CD4-positive, alpha-beta T cell (primary cell): ENCODE measurements at regions not wholly inside any gene's neighbourhood (a gene's known extent, or its start where the extent isn't known, plus 50 kb on each side); places are given as distances from the start of the nearest gene placed in this dataset.

ENCODE experiments used
- ATAC-seq: fragments of 200-7000 bp; cut with Tn5 transposase; one replicate; pipeline ENCODE4 v1.10.0; 2022; ENCODE audit warnings: mild to moderate bottlenecking; ENCODE audit not compliant: poor library complexity
- CTCF ChIA-PET: fragments of 350-600 bp; sonication (Branson Sonifier 250); formaldehyde crosslinking; loops from one replicate; lab custom pipeline; 2021; ENCODE audit warnings: antibody characterized with exemption, inconsistent platforms; lab: Charles Lee
- POLR2A ChIA-PET: fragments of 350-600 bp; sonication (Branson Sonifier 250); formaldehyde crosslinking; loops from one replicate; lab custom pipeline; 2021; ENCODE audit warnings: antibody characterized with exemption, inconsistent platforms; lab: Charles Lee
- DNase-seq, 14 experiments: peaks; one replicate each; pipeline ENCODE4 v3.0.0-alpha.2; 2013 to 2020; ENCODE audit warnings: mixed read lengths in 2 of 14
- H3K27ac ChIP-seq, 2 donors: one replicate each; pipeline versions ENCODE4 v1.5.1 to v1.7.0; 2013; ENCODE audit warnings: low read length in 2 of 2, low read depth in 1 of 2, mild to moderate bottlenecking in 1 of 2
- H3K27me3 ChIP-seq, 2 experiments: 1 replicate in 1 of 2; 2 replicates in 1 of 2; pipeline versions ENCODE4 v1.6.1 to v1.7.0; 2013; ENCODE audit warnings: low read length in 2 of 2, control low read depth in 1 of 2, mild to moderate bottlenecking in 1 of 2, moderate library complexity in 1 of 2; ENCODE audit not compliant: insufficient read depth in 2 of 2, control insufficient read depth in 1 of 2
- H3K36me3 ChIP-seq: one replicate; pipeline ENCODE4 v1.6.1; 2013; ENCODE audit warnings: low read length, control low read depth; ENCODE audit not compliant: insufficient read depth
- H3K4me1 ChIP-seq: one replicate; pipeline ENCODE4 v1.6.1; 2013; ENCODE audit warnings: low read length, control low read depth; ENCODE audit not compliant: insufficient read depth
- H3K4me3 ChIP-seq: one replicate; pipeline ENCODE4 v1.5.1; 2013; ENCODE audit warnings: mild to moderate bottlenecking, low read length, moderate library complexity
- H3K9me3 ChIP-seq, 2 experiments: 1 replicate in 1 of 2; 2 replicates in 1 of 2; pipeline versions ENCODE4 v1.6.1 to v1.7.0; 2013; ENCODE audit warnings: low read length in 2 of 2, mild to moderate bottlenecking in 2 of 2, control low read depth in 1 of 2, moderate library complexity in 1 of 2; ENCODE audit not compliant: control insufficient read depth in 1 of 2, insufficient read depth in 1 of 2
- H3K27ac Mint-ChIP-seq: one replicate; pipeline ENCODE4 v1.8.0; 2020; ENCODE audit warnings: mixed read lengths
- H3K27me3 Mint-ChIP-seq: one replicate; pipeline ENCODE4 v1.8.0; 2021; ENCODE audit warnings: mixed read lengths
- H3K36me3 Mint-ChIP-seq: one replicate; pipeline ENCODE4 v1.8.0; 2021; ENCODE audit warnings: low read depth, mixed read lengths
- H3K4me1 Mint-ChIP-seq: one replicate; pipeline ENCODE4 v1.8.0; 2021; ENCODE audit warnings: low read depth, mixed read lengths
- H3K4me3 Mint-ChIP-seq: one replicate; pipeline ENCODE4 v1.8.0; 2020; ENCODE audit warnings: mild to moderate bottlenecking, mixed read lengths
- H3K9me3 Mint-ChIP-seq: one replicate; pipeline ENCODE4 v1.8.0; 2020; ENCODE audit warnings: mixed read lengths
- intact Hi-C, 2 experiments: fragments of 100-400 bp; cut with DNase I in 1 of 2; cut with micrococcal nuclease in 1 of 2; formaldehyde crosslinking; loops; one replicate each; pipeline versions ENCODE4 v1.15.1 to v1.9.0; 2023 to 2025; cut with DNase I, micrococcal nuclease
- TF ChIP-seq, protein P1 (sequence below): fragments of 200-600 bp; IDR thresholded peaks from one replicate; pipeline ENCODE4 v1.8.0; 2022; ENCODE audit warnings: antibody characterized with exemption, mild to moderate bottlenecking

DNA sequence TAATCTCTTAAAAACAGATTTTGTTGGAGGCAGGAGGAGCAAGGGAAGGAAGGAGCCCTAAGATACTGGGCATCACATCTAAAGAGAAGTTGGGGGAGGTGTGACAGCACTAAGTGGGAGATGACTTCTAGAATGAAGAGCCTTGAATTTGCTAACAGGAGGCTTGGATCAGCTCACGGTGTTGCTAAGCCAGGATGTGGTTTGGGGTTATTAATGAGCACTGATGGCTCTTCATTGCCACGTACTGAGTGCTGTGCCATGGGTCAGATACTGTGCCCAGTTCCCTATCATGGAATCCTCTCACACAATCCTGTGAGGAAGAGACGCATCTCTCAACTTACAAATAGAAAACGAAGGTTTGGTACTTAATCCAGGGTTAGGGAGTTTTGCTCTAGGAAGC, 78.5 kb downstream of the C7orf25 start:
- no peaks in the 10 kb centered on the region for H3K36me3 ChIP-seq
- H3K36me3 Mint-ChIP-seq: no peaks in the 10 kb centered on the region
- H3K27me3 Mint-ChIP-seq: peaks cover 29% of the 10 kb centered on the region
- no peaks in the 10 kb centered on the region for H3K27me3 ChIP-seq
- H3K4me3 Mint-ChIP-seq: no peak overlapping the region
- no peaks in the 10 kb centered on the region for H3K4me1 Mint-ChIP-seq
- DNase-seq (no peak), ATAC-seq (no peak)
- no peaks in the 10 kb centered on the region for H3K4me1 ChIP-seq
- H3K9me3 Mint-ChIP-seq: no peaks in the 10 kb centered on the region
- no peak overlapping the region for H3K27ac Mint-ChIP-seq
- no peaks in the 10 kb centered on the region for H3K9me3 ChIP-seq
- H3K27ac ChIP-seq: no peak overlapping the region
- no peak overlapping the region for H3K4me3 ChIP-seq
- intact Hi-C loops: no loop called here
- TF ChIP-seq, protein P1, sequence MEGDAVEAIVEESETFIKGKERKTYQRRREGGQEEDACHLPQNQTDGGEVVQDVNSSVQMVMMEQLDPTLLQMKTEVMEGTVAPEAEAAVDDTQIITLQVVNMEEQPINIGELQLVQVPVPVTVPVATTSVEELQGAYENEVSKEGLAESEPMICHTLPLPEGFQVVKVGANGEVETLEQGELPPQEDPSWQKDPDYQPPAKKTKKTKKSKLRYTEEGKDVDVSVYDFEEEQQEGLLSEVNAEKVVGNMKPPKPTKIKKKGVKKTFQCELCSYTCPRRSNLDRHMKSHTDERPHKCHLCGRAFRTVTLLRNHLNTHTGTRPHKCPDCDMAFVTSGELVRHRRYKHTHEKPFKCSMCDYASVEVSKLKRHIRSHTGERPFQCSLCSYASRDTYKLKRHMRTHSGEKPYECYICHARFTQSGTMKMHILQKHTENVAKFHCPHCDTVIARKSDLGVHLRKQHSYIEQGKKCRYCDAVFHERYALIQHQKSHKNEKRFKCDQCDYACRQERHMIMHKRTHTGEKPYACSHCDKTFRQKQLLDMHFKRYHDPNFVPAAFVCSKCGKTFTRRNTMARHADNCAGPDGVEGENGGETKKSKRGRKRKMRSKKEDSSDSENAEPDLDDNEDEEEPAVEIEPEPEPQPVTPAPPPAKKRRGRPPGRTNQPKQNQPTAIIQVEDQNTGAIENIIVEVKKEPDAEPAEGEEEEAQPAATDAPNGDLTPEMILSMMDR: no peak
- CTCF ChIA-PET: no interaction called here
- POLR2A ChIA-PET: no interaction called here

DNA sequence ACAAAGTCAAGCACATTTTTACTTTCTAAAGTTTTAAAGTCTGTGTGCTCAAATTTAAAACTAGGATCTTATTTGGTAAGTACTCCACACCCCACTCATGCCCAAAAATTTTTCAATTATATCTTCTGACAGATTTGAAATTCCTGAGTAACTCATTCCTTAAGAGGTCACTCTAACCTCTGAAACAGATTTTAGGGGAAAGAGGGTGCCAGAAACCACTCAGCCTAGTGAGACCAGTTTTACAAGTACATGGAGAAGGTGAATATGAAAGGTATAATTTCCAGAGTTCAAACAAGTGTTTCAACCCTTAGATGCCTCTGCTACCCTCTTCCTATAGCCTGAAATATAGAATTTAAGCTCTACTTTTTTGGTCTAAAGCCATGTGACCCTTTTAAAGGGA, 79.2 kb downstream of the C7orf25 start:
- H3K4me1 ChIP-seq: no peaks in the 10 kb centered on the region
- H3K27ac ChIP-seq: no peak overlapping the region
- H3K27me3 Mint-ChIP-seq: peaks cover 27% of the 10 kb centered on the region
- no peak overlapping the region for H3K27ac Mint-ChIP-seq
- no peaks in the 10 kb centered on the region for H3K36me3 Mint-ChIP-seq
- ATAC-seq (no peak), DNase-seq (no peak)
- ChIA-PET CTCF (no interaction called here), POLR2A (no interaction called here)
- no peaks in the 10 kb centered on the region for H3K36me3 ChIP-seq
- H3K9me3 Mint-ChIP-seq: no peaks in the 10 kb centered on the region
- H3K9me3 ChIP-seq: no peaks in the 10 kb centered on the region
- intact Hi-C loops: no loop called here
- H3K4me3 ChIP-seq: no peak overlapping the region
- no peaks in the 10 kb centered on the region for H3K27me3 ChIP-seq
- H3K4me1 Mint-ChIP-seq: no peaks in the 10 kb centered on the region
- TF ChIP-seq, protein P1: no peak
- H3K4me3 Mint-ChIP-seq: no peak overlapping the region

DNA sequence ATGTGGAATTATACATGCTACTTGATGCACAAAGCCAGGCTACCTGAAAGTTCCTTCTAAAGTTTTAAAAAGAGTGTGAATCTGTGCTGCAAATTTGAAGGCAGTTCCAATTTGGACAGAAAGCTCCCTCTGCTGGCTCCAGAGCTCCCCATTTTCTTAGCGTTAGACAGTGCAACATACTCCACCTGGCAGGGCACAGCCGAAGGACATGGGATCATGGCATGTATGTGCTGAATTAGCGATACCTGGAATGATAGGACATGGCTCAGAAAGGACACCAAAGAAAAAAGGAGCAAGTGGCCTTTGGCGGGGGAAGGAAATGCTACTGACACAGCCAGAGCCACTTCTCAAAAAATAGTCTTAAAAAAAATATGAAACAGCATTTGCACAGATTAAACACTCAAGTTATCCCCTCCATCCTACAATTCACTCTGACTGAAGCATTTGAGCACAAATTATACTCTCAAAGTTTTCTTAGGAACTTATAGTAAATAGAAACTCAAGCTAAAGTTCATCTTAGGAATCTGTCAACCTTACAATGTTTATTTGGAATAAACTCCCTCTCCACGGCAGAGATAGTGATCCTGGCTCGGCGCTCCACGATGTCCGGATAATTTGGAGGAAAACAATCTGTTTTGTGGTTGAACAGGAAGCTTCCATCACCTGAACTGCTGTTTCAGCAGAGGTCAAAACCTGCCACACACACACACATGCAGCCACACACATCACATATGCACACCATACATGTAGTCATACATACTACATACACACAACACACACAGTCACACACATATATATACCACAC, 80.0 kb downstream of the C7orf25 start:
- no peaks in the 10 kb centered on the region for H3K4me1 Mint-ChIP-seq
- ChIA-PET POLR2A (no interaction called here), CTCF (no interaction called here)

More for the DNA sequence above, 80.0 kb downstream of the C7orf25 start:
- H3K9me3 ChIP-seq: no peaks in the 10 kb centered on the region
- Mint-ChIP-seq H3K27me3 (peaks cover 27% of the 10 kb centered on the region), H3K9me3 (no peaks in the 10 kb centered on the region), H3K36me3 (no peaks in the 10 kb centered on the region), H3K4me3 (no peak overlapping the region), H3K27ac (no peak overlapping the region)
- intact Hi-C loops: no loop called here
- H3K4me3 ChIP-seq: no peak overlapping the region
- DNase-seq (no peak), ATAC-seq (no peak)
- H3K4me1 ChIP-seq: no peaks in the 10 kb centered on the region
- no peaks in the 10 kb centered on the region for H3K27me3 ChIP-seq
- TF ChIP-seq, protein P1: no peak
- no peak overlapping the region for H3K27ac ChIP-seq
- H3K36me3 ChIP-seq: no peaks in the 10 kb centered on the region
